ENCODE measurements at regions not wholly inside any gene's neighbourhood (a gene's known extent, or its start where the extent isn't known, plus 50 kb on each side); places are given as distances from the start of the nearest gene placed in this dataset.

GRCh38 chr4:45455217-45455616 lies 668.6 kb downstream of the GABRG1 start (continued):
- no peak for TF ChIP-seq CTCF (IDR thresholded peaks at IDR 0.05; ENCODE audit: low read depth, low read length, missing input control)

- H3K36me3 ChIP-seq (ENCODE audit: control insufficient read depth in 4 of 4, insufficient read depth in 3 of 4, low read depth in 1 of 4, low read length in 3 of 4), result no peaks in the 10 kb centered on the region
- H3K4me1 ChIP-seq (ENCODE audit: control insufficient read depth in 4 of 4, insufficient read depth in 4 of 4, low read length in 3 of 4), result no peaks in the 10 kb centered on the region
- TF ChIP-seq ATF3 (IDR thresholded peaks at IDR 0.05) (no peak), FOXA2 (IDR thresholded peaks at IDR 0.05) (no peak), NR2F2 (IDR thresholded peaks at IDR 0.05) (no peak), EGR1 (IDR thresholded peaks at IDR 0.05; ENCODE audit: low read depth in 2 of 2) (no peak), ZBTB33 (IDR thresholded peaks at IDR 0.05) (no peak), HNF4A (conservative IDR thresholded peaks at IDR 0.05) (no peak), RXRA (IDR thresholded peaks at IDR 0.05) (no peak), TAF1 (conservative IDR thresholded peaks at IDR 0.05) (no peak), GABPA (IDR thresholded peaks at IDR 0.05 in 1 of 2, conservative IDR thresholded peaks at IDR 0.05 in 1 of 2) (no peak), MAX (IDR thresholded peaks at IDR 0.05) (no peak), SP1 (IDR thresholded peaks at IDR 0.05) (no peak), CTCF (IDR thresholded peaks at IDR 0.05; ENCODE audit: low read depth, low read length, missing input control) (peak; percentile 33), RAD21 (IDR thresholded peaks at IDR 0.05) (peak; percentile 71 to 75), HNF4G (IDR thresholded peaks at IDR 0.05) (no peak), JUND (IDR thresholded peaks at IDR 0.05) (no peak), REST (IDR thresholded peaks at IDR 0.05) (no peak)
- WGBS, result 31% methylated on average over 5 of the region's 5 CpGs
- H3K9ac ChIP-seq (ENCODE audit: low read depth in 1 of 2, low read length in 2 of 2), result no peak overlapping the region
- no peak overlapping the region for H3K27ac ChIP-seq (ENCODE audit: low read depth in 1 of 2, low read length in 2 of 2)
- H3K27me3 ChIP-seq (ENCODE audit: control insufficient read depth in 4 of 4, insufficient read depth in 4 of 4, low read length in 3 of 4), result no peaks in the 10 kb centered on the region
- H3K4me3 ChIP-seq (ENCODE audit: low read depth in 1 of 3, low read length in 3 of 3), result no peak overlapping the region
- no peak for DNase-seq (ENCODE audit: low spot score)
- no peaks in the 10 kb centered on the region for H3K9me3 ChIP-seq (ENCODE audit: control insufficient read depth in 4 of 4, low read length in 3 of 4)
Measured at GRCh38 chr4:45453258-45453853, 670.5 kb downstream of the GABRG1 start.

Data from liver (tissue), 8 donors.